ENCODE measurements at regions not wholly inside any gene's neighbourhood (a gene's known extent, or its start where the extent isn't known, plus 50 kb on each side); places are given as distances from the start of the nearest gene placed in this dataset.
A peak's percentile ranks its signal among the peaks of the same experiment; 100 is the strongest.

GRCh38 chr12:115473257-115473956 is 789.4 kb upstream of the TBX3 start:
- Histone ChIP-seq H3K36me3 (replicated peaks in 1 of 2; ENCODE audit: insufficient read depth in 1 of 2, low read depth in 2 of 2) (no peaks in the 10 kb centered on the region), H3K27me3 (no peaks in the 10 kb centered on the region), H3K9me3 (no peaks in the 10 kb centered on the region), H3K27ac (no peak overlapping the region), H3K4me1 (no peaks in the 10 kb centered on the region), H3K4me3 (no peak overlapping the region)
- no peak for ATAC-seq
- TF ChIP-seq POLR2A (IDR thresholded peaks at IDR 0.05) (no peak), CTCF (IDR thresholded peaks at IDR 0.05) (no peak)
- intact Hi-C loops (cut with DNase I), result no loop called here
- DNase-seq, result no peak
- 50 to 61% methylated on average over 7 of the region's 7 CpGs for WGBS, 2 donors

- intact Hi-C loops (cut with DNase I), result no loop called here
- 63 to 74% methylated on average over 4 of the region's 4 CpGs for WGBS, 2 donors
- DNase-seq (no peak), ATAC-seq (no peak)
- Histone ChIP-seq H3K36me3 (replicated peaks in 1 of 2; ENCODE audit: insufficient read depth in 1 of 2, low read depth in 2 of 2) (no peaks in the 10 kb centered on the region), H3K4me1 (no peaks in the 10 kb centered on the region), H3K27me3 (no peaks in the 10 kb centered on the region), H3K9me3 (no peaks in the 10 kb centered on the region), H3K4me3 (no peak overlapping the region), H3K27ac (no peak overlapping the region)
- TF ChIP-seq POLR2A (IDR thresholded peaks at IDR 0.05) (no peak), CTCF (IDR thresholded peaks at IDR 0.05) (no peak)
Observed at GRCh38 chr12:115472852-115473251, 788.9 kb upstream of the TBX3 start.

- Histone ChIP-seq H3K27me3 (no peaks in the 10 kb centered on the region), H3K27ac (no peak overlapping the region), H3K4me3 (no peak overlapping the region), H3K9me3 (no peaks in the 10 kb centered on the region), H3K4me1 (no peaks in the 10 kb centered on the region), H3K36me3 (replicated peaks in 1 of 2; ENCODE audit: insufficient read depth in 1 of 2, low read depth in 2 of 2) (no peaks in the 10 kb centered on the region)
- no peak for DNase-seq
- no peak for ATAC-seq
- WGBS, 2 donors, result 56 to 60% methylated on average over 4 of the region's 4 CpGs
- intact Hi-C loops (cut with DNase I), result no loop called here
- TF ChIP-seq CTCF (IDR thresholded peaks at IDR 0.05), result no peak
Observed at GRCh38 chr12:115470977-115471376, 787.0 kb upstream of the TBX3 start.

- Histone ChIP-seq H3K4me3 (no peak overlapping the region), H3K36me3 (replicated peaks in 1 of 2; ENCODE audit: insufficient read depth in 1 of 2, low read depth in 2 of 2) (no peaks in the 10 kb centered on the region), H3K27me3 (no peaks in the 10 kb centered on the region), H3K4me1 (no peaks in the 10 kb centered on the region), H3K27ac (no peak overlapping the region), H3K9me3 (no peaks in the 10 kb centered on the region)
- DNase-seq, result no peak
- ATAC-seq, result no peak
- intact Hi-C loops (cut with DNase I), result no loop called here
- WGBS, 2 donors, result 62 to 69% methylated on average over 11 of the region's 11 CpGs
- TF ChIP-seq CTCF (IDR thresholded peaks at IDR 0.05) (no peak), POLR2A (IDR thresholded peaks at IDR 0.05) (no peak)
Observed at GRCh38 chr12:115470526-115470925, 786.6 kb upstream of the TBX3 start.

- no peaks in the 10 kb centered on the region for H3K4me1 ChIP-seq
- no peak overlapping the region for H3K4me3 ChIP-seq
- ATAC-seq (no peak), DNase-seq (peak in 3 of 4 donors; percentile 12 to 18 (median 18))
- H3K27me3 ChIP-seq, result no peaks in the 10 kb centered on the region
- no peaks in the 10 kb centered on the region for H3K36me3 ChIP-seq (replicated peaks in 1 of 2; ENCODE audit: insufficient read depth in 1 of 2, low read depth in 2 of 2)
- H3K9me3 ChIP-seq, result no peaks in the 10 kb centered on the region
- 29 to 43% methylated on average over 3 to 4 of the region's 4 CpGs for WGBS, 2 donors
- TF ChIP-seq CTCF (IDR thresholded peaks at IDR 0.05) (peak in 1 of 7 experiments; percentile 19), POLR2A (IDR thresholded peaks at IDR 0.05) (no peak)
- intact Hi-C loops (cut with DNase I), result no loop called here
- no peak overlapping the region for H3K27ac ChIP-seq
Observed at GRCh38 chr12:115468087-115468510, 784.1 kb upstream of the TBX3 start.
